HL-60 (cell line): ENCODE measurements at regions not wholly inside any gene's neighbourhood (a gene's known extent, or its start where the extent isn't known, plus 50 kb on each side); places are given as distances from the start of the nearest gene placed in this dataset.
"Not testable (repeated sequence)": the region's sequence is repeated elsewhere in the genome, so short reads cannot be mapped to it uniquely, and the experiment has no call there.

ENCODE experiments used
- DNase-seq, 2 experiments: peaks; one replicate each; pipeline ENCODE4 v3.0.0-alpha.2; 2010 to 2020; ENCODE audit warnings: low read depth in 1 of 2, low spot score in 1 of 2
- H3K27ac ChIP-seq: fragments of 250-450 bp; sonication (Bioruptor Pico); replicated peaks from 2 replicates; pipeline ENCODE4 v1.5.1; 2020; ENCODE audit warnings: mild to moderate bottlenecking, moderate library complexity
- H3K27me3 ChIP-seq: fragments of 250-450 bp; sonication (Bioruptor Pico); 2 replicates; pipeline ENCODE4 v1.5.1; 2021; ENCODE audit warnings: mild to moderate bottlenecking, moderate library complexity; ENCODE audit not compliant: insufficient read depth, poor library complexity, severe bottlenecking
- H3K4me3 ChIP-seq: replicated peaks from 2 replicates; pipeline ENCODE4 v1.5.1; 2011; ENCODE audit warnings: mild to moderate bottlenecking, control low read depth, low read length; ENCODE audit not compliant: insufficient read depth
- CTCF ChIP-seq: IDR thresholded peaks from one replicate; pipeline ENCODE4 v1.5.1; 2011; ENCODE audit warnings: low read length, control low read depth, inconsistent platforms; ENCODE audit not compliant: insufficient read depth
- GABPA ChIP-seq: IDR thresholded peaks from 2 replicates; pipeline ENCODE4 v1.6.1; 2012; ENCODE audit warnings: low read depth
- POLR2AphosphoS5 ChIP-seq: IDR thresholded peaks from 2 replicates; pipeline ENCODE4 v1.6.1; 2012; ENCODE audit warnings: low read depth
- REST ChIP-seq: IDR thresholded peaks from 2 replicates; pipeline ENCODE4 v1.6.1; 2012; ENCODE audit warnings: low read depth; ENCODE audit not compliant: insufficient replicate concordance
- SPI1 ChIP-seq: IDR thresholded peaks from 2 replicates; pipeline ENCODE4 v1.6.1; 2012; ENCODE audit warnings: low read depth, mild to moderate bottlenecking, borderline replicate concordance

- H3K27me3 ChIP-seq, DNase-seq, H3K27ac ChIP-seq, H3K4me3 ChIP-seq: not testable (repeated sequence)
These were observed 210.9 kb downstream of the CYLC2 start for GRCh38 chr9:103205881-103206585.

DNA sequence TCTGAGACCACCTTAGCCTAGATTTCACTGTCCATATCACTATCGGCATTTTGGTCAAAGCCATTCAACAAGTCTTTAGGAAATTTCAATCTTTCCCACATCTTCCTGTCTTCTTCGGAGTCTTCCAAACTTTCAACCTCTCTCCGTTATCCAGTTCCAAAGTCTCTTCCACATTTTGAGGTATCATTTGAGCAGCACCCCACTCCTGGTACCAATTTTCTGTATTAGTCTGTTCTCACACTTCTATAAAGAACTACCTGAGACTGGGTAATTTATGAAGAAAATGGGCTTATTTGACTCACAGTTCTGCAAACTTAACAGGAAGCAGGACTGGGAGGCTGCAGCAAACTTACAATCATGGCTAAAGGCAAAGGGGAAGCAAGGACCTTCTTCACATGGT is 215.5 kb downstream of the CYLC2 start:
- TF ChIP-seq POLR2AphosphoS5 (no peak), GABPA (no peak), CTCF (no peak), REST (no peak), SPI1 (no peak)
- no peak overlapping the region for H3K27ac ChIP-seq
- no peak for DNase-seq
- no peak overlapping the region for H3K4me3 ChIP-seq
- H3K27me3 ChIP-seq: no peaks in the 10 kb centered on the region

- DNase-seq: no peak
- Histone ChIP-seq H3K27me3 (no peaks in the 10 kb centered on the region), H3K27ac (no peak overlapping the region), H3K4me3 (no peak overlapping the region)
- no peak for TF ChIP-seq CTCF
- no peak for TF ChIP-seq SPI1
- TF ChIP-seq GABPA: no peak
- no peak for TF ChIP-seq REST
- no peak for TF ChIP-seq POLR2AphosphoS5
These were observed 220.1 kb downstream of the CYLC2 start for GRCh38 chr9:103215197-103215596.

GRCh38 chr9:103225702-103226646 is 230.8 kb downstream of the CYLC2 start:
- no peak for DNase-seq
- Histone ChIP-seq H3K4me3 (no peak overlapping the region), H3K27me3 (no peaks in the 10 kb centered on the region), H3K27ac (no peak overlapping the region)
- TF ChIP-seq REST: no peak
- no peak for TF ChIP-seq CTCF
- no peak for TF ChIP-seq GABPA
- no peak for TF ChIP-seq POLR2AphosphoS5
